HepG2 (cell line): ENCODE measurements at regions not wholly inside any gene's neighbourhood (a gene's known extent, or its start where the extent isn't known, plus 50 kb on each side); places are given as distances from the start of the nearest gene placed in this dataset.

Experiments used
- DPF2 ChIP-seq: sonication (generic); formaldehyde crosslinking; IDR thresholded peaks from 2 replicates; pipeline ENCODE4 v1.4.0; 2020; ENCODE audit warnings: mild to moderate bottlenecking, low read depth, missing genetic modification reagents, borderline replicate concordance
- ESRRA ChIP-seq: sonication (generic); formaldehyde crosslinking; IDR thresholded peaks from 2 replicates; pipeline ENCODE4 v1.5.1; 2020; ENCODE audit warnings: mild to moderate bottlenecking, low read depth, missing genetic modification reagents
- EZH2 ChIP-seq: conservative IDR thresholded peaks from 2 replicates; pipeline ENCODE4 v1.6.1; 2012; ENCODE audit warnings: mild to moderate bottlenecking, low read depth, low read length, moderate library complexity
- HNRNPK ChIP-seq: fragments of 200-400 bp; formaldehyde crosslinking; IDR thresholded peaks from 2 replicates; pipeline ENCODE4 v1.6.1; 2018; ENCODE audit warnings: low read length, low read depth, moderate library complexity, mild to moderate bottlenecking; ENCODE audit not compliant: poor library complexity, severe bottlenecking
- KLF13 ChIP-seq: sonication (generic); formaldehyde crosslinking; IDR thresholded peaks from 2 replicates; pipeline ENCODE4 v1.4.0; 2020; ENCODE audit warnings: mild to moderate bottlenecking, missing genetic modification reagents
- NBN ChIP-seq: fragments of 450-650 bp; conservative IDR thresholded peaks from 2 replicates; pipeline ENCODE4 v1.6.1; 2017
- PCBP2 ChIP-seq: fragments of 200-400 bp; formaldehyde crosslinking; optimal IDR thresholded peaks from 2 replicates; pipeline ENCODE3; 2018; ENCODE audit warnings: low read length, low read depth; ENCODE audit not compliant: poor library complexity, severe bottlenecking
- RAD21 ChIP-seq: fragments of 450-650 bp; formaldehyde crosslinking; IDR thresholded peaks from 2 replicates; pipeline ENCODE4 v1.5.0; 2020; ENCODE audit warnings: mild to moderate bottlenecking
- SP5 ChIP-seq: IDR thresholded peaks from 2 replicates; pipeline ENCODE4 v1.6.1; 2016; ENCODE audit warnings: low read depth, borderline replicate concordance
- ZFP36L2 ChIP-seq: sonication (generic); formaldehyde crosslinking; IDR thresholded peaks from 2 replicates; pipeline ENCODE4 v1.4.0; 2020; ENCODE audit warnings: missing genetic modification reagents
- ZFP37 ChIP-seq: sonication (generic); formaldehyde crosslinking; IDR thresholded peaks from 2 replicates; pipeline ENCODE4 v1.4.0; 2020; ENCODE audit warnings: missing genetic modification reagents, borderline replicate concordance
- TF ChIP-seq, protein P1 (sequence below): sonication (generic); formaldehyde crosslinking; IDR thresholded peaks from 2 replicates; pipeline ENCODE4 v1.4.0; 2020; ENCODE audit warnings: low read depth, missing genetic modification reagents
- TF ChIP-seq, protein P2 (sequence below): conservative IDR thresholded peaks from 2 replicates; pipeline ENCODE4 v1.6.1; 2018; ENCODE audit warnings: missing genetic modification reagents

DNA sequence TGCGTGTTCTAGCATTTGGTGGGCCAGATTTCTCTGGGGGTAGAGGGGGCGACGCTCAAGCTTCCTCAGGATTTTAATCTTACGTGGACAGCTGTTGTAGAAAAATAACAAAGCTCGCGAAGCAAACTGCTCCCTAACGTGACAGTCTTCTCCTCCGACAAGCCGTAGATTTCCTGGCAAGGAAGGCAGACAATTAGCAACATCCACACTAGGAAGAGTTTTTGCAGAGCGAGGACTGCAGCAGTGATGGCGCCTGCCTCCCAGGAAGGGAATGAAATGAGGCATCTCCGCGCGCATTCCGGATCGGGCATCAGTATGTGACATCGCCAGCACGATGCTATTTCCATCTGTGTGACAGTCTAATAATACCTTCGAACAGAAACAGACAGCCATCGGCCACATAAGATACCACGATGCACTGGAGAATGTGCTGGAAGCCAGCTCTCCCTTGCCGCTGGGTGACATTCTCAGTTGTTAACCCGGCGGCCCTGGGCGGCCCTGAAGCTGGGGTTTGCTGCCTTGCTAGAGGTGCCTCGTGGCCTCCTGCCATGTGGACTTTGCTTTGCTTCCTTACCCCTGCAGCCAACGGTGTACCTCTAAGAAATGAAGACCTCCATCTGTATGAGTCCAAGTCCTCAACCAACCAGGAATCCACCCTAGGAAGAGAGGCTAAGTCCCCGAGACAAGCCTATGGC, 101.8 kb upstream of the AGAP1 start:
- TF ChIP-seq KLF13 (CRISPR knock-in tag) = no peak
- TF ChIP-seq NBN = no peak
- no peak for TF ChIP-seq ZFP37 (CRISPR knock-in tag)
- TF ChIP-seq ZFP36L2 (CRISPR knock-in tag) = no peak
- TF ChIP-seq PCBP2 = no peak
- no peak for TF ChIP-seq RAD21 (CRISPR knock-in tag)
- TF ChIP-seq, protein P1, sequence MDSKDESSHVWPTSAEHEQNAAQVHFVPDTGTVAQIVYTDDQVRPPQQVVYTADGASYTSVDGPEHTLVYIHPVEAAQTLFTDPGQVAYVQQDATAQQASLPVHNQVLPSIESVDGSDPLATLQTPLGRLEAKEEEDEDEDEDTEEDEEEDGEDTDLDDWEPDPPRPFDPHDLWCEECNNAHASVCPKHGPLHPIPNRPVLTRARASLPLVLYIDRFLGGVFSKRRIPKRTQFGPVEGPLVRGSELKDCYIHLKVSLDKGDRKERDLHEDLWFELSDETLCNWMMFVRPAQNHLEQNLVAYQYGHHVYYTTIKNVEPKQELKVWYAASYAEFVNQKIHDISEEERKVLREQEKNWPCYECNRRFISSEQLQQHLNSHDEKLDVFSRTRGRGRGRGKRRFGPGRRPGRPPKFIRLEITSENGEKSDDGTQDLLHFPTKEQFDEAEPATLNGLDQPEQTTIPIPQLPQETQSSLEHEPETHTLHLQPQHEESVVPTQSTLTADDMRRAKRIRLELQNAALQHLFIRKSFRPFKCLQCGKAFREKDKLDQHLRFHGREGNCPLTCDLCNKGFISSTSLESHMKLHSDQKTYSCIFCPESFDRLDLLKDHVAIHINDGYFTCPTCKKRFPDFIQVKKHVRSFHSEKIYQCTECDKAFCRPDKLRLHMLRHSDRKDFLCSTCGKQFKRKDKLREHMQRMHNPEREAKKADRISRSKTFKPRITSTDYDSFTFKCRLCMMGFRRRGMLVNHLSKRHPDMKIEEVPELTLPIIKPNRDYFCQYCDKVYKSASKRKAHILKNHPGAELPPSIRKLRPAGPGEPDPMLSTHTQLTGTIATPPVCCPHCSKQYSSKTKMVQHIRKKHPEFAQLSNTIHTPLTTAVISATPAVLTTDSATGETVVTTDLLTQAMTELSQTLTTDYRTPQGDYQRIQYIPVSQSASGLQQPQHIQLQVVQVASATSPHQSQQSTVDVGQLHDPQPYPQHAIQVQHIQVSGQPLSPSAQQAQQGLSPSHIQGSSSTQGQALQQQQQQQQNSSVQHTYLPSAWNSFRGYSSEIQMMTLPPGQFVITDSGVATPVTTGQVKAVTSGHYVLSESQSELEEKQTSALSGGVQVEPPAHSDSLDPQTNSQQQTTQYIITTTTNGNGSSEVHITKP (CRISPR knock-in tag) = no peak
- TF ChIP-seq, protein P2, sequence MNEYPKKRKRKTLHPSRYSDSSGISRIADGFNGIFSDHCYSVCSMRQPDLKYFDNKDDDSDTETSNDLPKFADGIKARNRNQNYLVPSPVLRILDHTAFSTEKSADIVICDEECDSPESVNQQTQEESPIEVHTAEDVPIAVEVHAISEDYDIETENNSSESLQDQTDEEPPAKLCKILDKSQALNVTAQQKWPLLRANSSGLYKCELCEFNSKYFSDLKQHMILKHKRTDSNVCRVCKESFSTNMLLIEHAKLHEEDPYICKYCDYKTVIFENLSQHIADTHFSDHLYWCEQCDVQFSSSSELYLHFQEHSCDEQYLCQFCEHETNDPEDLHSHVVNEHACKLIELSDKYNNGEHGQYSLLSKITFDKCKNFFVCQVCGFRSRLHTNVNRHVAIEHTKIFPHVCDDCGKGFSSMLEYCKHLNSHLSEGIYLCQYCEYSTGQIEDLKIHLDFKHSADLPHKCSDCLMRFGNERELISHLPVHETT = no peak
- TF ChIP-seq DPF2 (CRISPR knock-in tag) = no peak
- no peak for TF ChIP-seq ESRRA
- no peak for TF ChIP-seq EZH2
- TF ChIP-seq SP5 (CRISPR knock-in tag) = no peak
- TF ChIP-seq HNRNPK = no peak
